ACC112 (cell line): ENCODE measurements at regions not wholly inside any gene's neighbourhood (a gene's known extent, or its start where the extent isn't known, plus 50 kb on each side); places are given as distances from the start of the nearest gene placed in this dataset.
A peak's percentile ranks its signal among the peaks of the same experiment; 100 is the strongest.

ENCODE experiments used
- H2AFZ ChIP-seq: fragments of 200-600 bp; sonication (generic); one replicate; pipeline ENCODE4 v1.6.0; 2017; ENCODE audit warnings: antibody characterized with exemption, low read length; ENCODE audit not compliant: unreplicated experiment
- H3K27ac ChIP-seq: fragments of 200-600 bp; sonication (generic); 2 replicates; pipeline ENCODE4 v1.5.1; 2014; ENCODE audit warnings: low read depth, mild to moderate bottlenecking, antibody characterized with exemption, low read length, moderate library complexity
- H3K27me3 ChIP-seq: fragments of 200-600 bp; sonication (generic); 2 replicates; pipeline ENCODE4 v1.6.1; 2014; ENCODE audit warnings: mild to moderate bottlenecking, antibody characterized with exemption, low read length, moderate library complexity, mixed read lengths; ENCODE audit not compliant: insufficient read depth
- H3K36me3 ChIP-seq: fragments of 200-600 bp; sonication (generic); 2 replicates; pipeline ENCODE4 v1.6.1; 2016; ENCODE audit warnings: mild to moderate bottlenecking, antibody characterized with exemption, low read length, moderate library complexity, mixed read lengths; ENCODE audit not compliant: insufficient read depth
- H3K4me1 ChIP-seq: fragments of 200-600 bp; sonication (generic); one replicate; pipeline ENCODE4 v1.6.1; 2016; ENCODE audit warnings: low read length, mixed read lengths; ENCODE audit not compliant: insufficient read depth, unreplicated experiment, control insufficient read depth
- H3K4me3 ChIP-seq: fragments of 200-600 bp; sonication (generic); 2 replicates; pipeline ENCODE4 v1.5.1; 2014; ENCODE audit warnings: mild to moderate bottlenecking, low read depth, low read length
- H3K79me2 ChIP-seq: fragments of 200-600 bp; sonication (generic); one replicate; pipeline ENCODE4 v1.6.0; 2016; ENCODE audit warnings: low read length; ENCODE audit not compliant: control insufficient read depth, unreplicated experiment, insufficient read depth

GRCh38 chr17:77424585-77425344, 284.0 kb downstream of the SEC14L1 start:
- no peaks in the 10 kb centered on the region for H3K27me3 ChIP-seq
- peak overlapping the region; percentile 20; the same call in 1 of the 2 replicates for H3K4me3 ChIP-seq
- peak overlapping the region; percentile 94 for H3K27ac ChIP-seq
- H3K79me2 ChIP-seq, result peaks cover 68% of the 10 kb centered on the region
- no peak overlapping the region for H2AFZ ChIP-seq
- H3K4me1 ChIP-seq, result peaks cover 94% of the 10 kb centered on the region
- no peaks in the 10 kb centered on the region for H3K36me3 ChIP-seq

GRCh38 chr17:77425348-77425747, 284.6 kb downstream of the SEC14L1 start:
- H3K4me1 ChIP-seq, result peaks cover 93% of the 10 kb centered on the region
- no peak overlapping the region for H2AFZ ChIP-seq
- no peaks in the 10 kb centered on the region for H3K27me3 ChIP-seq
- H3K4me3 ChIP-seq, result no peak overlapping the region
- no peaks in the 10 kb centered on the region for H3K36me3 ChIP-seq
- H3K79me2 ChIP-seq, result peaks cover 64% of the 10 kb centered on the region
- peak overlapping the region; percentile 94 for H3K27ac ChIP-seq

- H2AFZ ChIP-seq, result no peak overlapping the region
- no peaks in the 10 kb centered on the region for H3K27me3 ChIP-seq
- H3K27ac ChIP-seq, result peak overlapping the region; percentile 94
- no peak overlapping the region for H3K4me3 ChIP-seq
- H3K36me3 ChIP-seq, result no peaks in the 10 kb centered on the region
- peaks cover 93% of the 10 kb centered on the region for H3K4me1 ChIP-seq
- peaks cover 61% of the 10 kb centered on the region for H3K79me2 ChIP-seq
These were observed 285.2 kb downstream of the SEC14L1 start for GRCh38 chr17:77425791-77426641.

- H3K27ac ChIP-seq, result peak overlapping the region; percentile 94
- H3K36me3 ChIP-seq, result no peaks in the 10 kb centered on the region
- no peak overlapping the region for H3K4me3 ChIP-seq
- H3K79me2 ChIP-seq, result peaks cover 63% of the 10 kb centered on the region
- no peak overlapping the region for H2AFZ ChIP-seq
- peaks cover 86% of the 10 kb centered on the region for H3K4me1 ChIP-seq
- no peaks in the 10 kb centered on the region for H3K27me3 ChIP-seq
These were observed 286.1 kb downstream of the SEC14L1 start for GRCh38 chr17:77426676-77427386.

- peaks cover 64% of the 10 kb centered on the region for H3K79me2 ChIP-seq
These were observed 286.7 kb downstream of the SEC14L1 start for GRCh38 chr17:77427391-77427991.

GRCh38 chr17:77428020-77428748, 287.4 kb downstream of the SEC14L1 start:
- H3K79me2 ChIP-seq, result peaks cover 69% of the 10 kb centered on the region
- 0 out of 2 replicates have a peak overlapping the region, but pooled peaks have one; percentile 8 for H3K4me3 ChIP-seq
- H3K27ac ChIP-seq, result peak overlapping the region; percentile 94; the same call in 1 of the 2 replicates
- H3K27me3 ChIP-seq, result no peaks in the 10 kb centered on the region
- H2AFZ ChIP-seq, result no peak overlapping the region
- H3K36me3 ChIP-seq, result no peaks in the 10 kb centered on the region
- peaks cover 76% of the 10 kb centered on the region for H3K4me1 ChIP-seq

More at GRCh38 chr17:77427391-77427991, 286.7 kb downstream of the SEC14L1 start:
- H3K27ac ChIP-seq, result peak overlapping the region; percentile 94
- no peak overlapping the region for H3K4me3 ChIP-seq
- H3K27me3 ChIP-seq, result no peaks in the 10 kb centered on the region
- no peak overlapping the region for H2AFZ ChIP-seq
- H3K36me3 ChIP-seq, result no peaks in the 10 kb centered on the region
- peaks cover 81% of the 10 kb centered on the region for H3K4me1 ChIP-seq

- Histone ChIP-seq H2AFZ (no peak overlapping the region), H3K4me1 (peaks cover 77% of the 10 kb centered on the region), H3K4me3 (no peak overlapping the region), H3K27ac (no peak overlapping the region), H3K79me2 (peaks cover 76% of the 10 kb centered on the region), H3K27me3 (no peaks in the 10 kb centered on the region), H3K36me3 (no peaks in the 10 kb centered on the region)
These were observed 288.1 kb downstream of the SEC14L1 start for GRCh38 chr17:77428749-77429368.

- H3K79me2 ChIP-seq, result peaks cover 79% of the 10 kb centered on the region
- no peaks in the 10 kb centered on the region for H3K36me3 ChIP-seq
- no peak overlapping the region for H2AFZ ChIP-seq
- H3K4me1 ChIP-seq, result peaks cover 77% of the 10 kb centered on the region
- no peaks in the 10 kb centered on the region for H3K27me3 ChIP-seq
- peak overlapping the region; percentile 57 for H3K27ac ChIP-seq
- no peak overlapping the region for H3K4me3 ChIP-seq
These were observed 288.7 kb downstream of the SEC14L1 start for GRCh38 chr17:77429369-77429968.

GRCh38 chr17:77429969-77430752, 289.4 kb downstream of the SEC14L1 start:
- Histone ChIP-seq H3K79me2 (peaks cover 83% of the 10 kb centered on the region), H3K27me3 (no peaks in the 10 kb centered on the region), H2AFZ (no peak overlapping the region), H3K27ac (peak overlapping the region; percentile 70), H3K36me3 (no peaks in the 10 kb centered on the region), H3K4me1 (peaks cover 75% of the 10 kb centered on the region), H3K4me3 (no peak overlapping the region)
